GM23338 (cell line): ENCODE measurements at regions not wholly inside any gene's neighbourhood (a gene's known extent, or its start where the extent isn't known, plus 50 kb on each side); places are given as distances from the start of the nearest gene placed in this dataset.

Source experiments
- ATAC-seq: fragments of 200-7000 bp; cut with Tn5 transposase; 3 replicates; pipeline ENCODE4 v1.9.1; 2020
- DNase-seq: peaks from one replicate; pipeline ENCODE4 v3.0.0-alpha.2; 2015; ENCODE audit warnings: low spot score
- H2AFZ ChIP-seq: fragments of 200-600 bp; sonication (generic); 2 replicates; pipeline ENCODE4 v1.8.0; 2016; ENCODE audit warnings: antibody characterized with exemption, mild to moderate bottlenecking, moderate library complexity
- H3F3A ChIP-seq: fragments of 200-600 bp; sonication (generic); replicated peaks from 2 replicates; pipeline ENCODE4 v1.8.0; 2017; ENCODE audit warnings: antibody characterized with exemption, mixed run types, low read depth
- H3K27ac ChIP-seq: fragments of 200-600 bp; sonication (generic); 2 replicates; pipeline ENCODE4 v1.6.1; 2016; ENCODE audit warnings: low read depth
- H3K27me3 ChIP-seq: fragments of 200-600 bp; sonication (generic); 2 replicates; pipeline ENCODE4 v1.8.0; 2016; ENCODE audit warnings: mild to moderate bottlenecking, mixed run types, moderate library complexity; ENCODE audit not compliant: insufficient read depth
- H3K36me3 ChIP-seq: fragments of 200-600 bp; sonication (generic); 2 replicates; pipeline ENCODE4 v1.8.0; 2016; ENCODE audit warnings: mild to moderate bottlenecking; ENCODE audit not compliant: insufficient read depth
- H3K4me1 ChIP-seq: fragments of 200-600 bp; sonication (generic); 2 replicates; pipeline ENCODE4 v1.8.0; 2016; ENCODE audit warnings: mild to moderate bottlenecking, moderate library complexity; ENCODE audit not compliant: insufficient read depth
- H3K4me2 ChIP-seq: fragments of 200-600 bp; sonication (generic); 2 replicates; pipeline ENCODE4 v1.7.1; 2017; ENCODE audit warnings: mixed run types
- H3K4me3 ChIP-seq: fragments of 200-600 bp; sonication (generic); 2 replicates; pipeline ENCODE4 v1.6.1; 2016; ENCODE audit warnings: mixed run types
- H3K79me2 ChIP-seq: fragments of 200-600 bp; sonication (generic); replicated peaks from 2 replicates; pipeline ENCODE4 v1.8.0; 2017; ENCODE audit warnings: mild to moderate bottlenecking; ENCODE audit not compliant: insufficient read depth
- H3K9me2 ChIP-seq: fragments of 200-600 bp; sonication (generic); 2 replicates; pipeline ENCODE4 v1.8.0; 2017; ENCODE audit not compliant: insufficient read depth
- H4K20me1 ChIP-seq: fragments of 200-600 bp; sonication (generic); replicated peaks from 2 replicates; pipeline ENCODE4 v1.8.0; 2017; ENCODE audit warnings: mild to moderate bottlenecking; ENCODE audit not compliant: insufficient read depth
- H3K27ac Mint-ChIP-seq: 2 replicates; pipeline ENCODE4 v1.8.0; 2020; ENCODE audit warnings: inconsistent platforms, mild to moderate bottlenecking, moderate library complexity, mixed read lengths
- H3K27me3 Mint-ChIP-seq: 3 replicates; pipeline ENCODE4 v1.8.0; 2022; ENCODE audit warnings: low read depth, mild to moderate bottlenecking, moderate library complexity, mixed read lengths, inconsistent platforms; ENCODE audit not compliant: insufficient read depth, poor library complexity
- H3K36me3 Mint-ChIP-seq: 3 replicates; pipeline ENCODE4 v1.8.0; 2021; ENCODE audit warnings: low read depth, mild to moderate bottlenecking, inconsistent platforms, moderate library complexity, mixed read lengths
- H3K4me1 Mint-ChIP-seq: 3 replicates; pipeline ENCODE4 v1.8.0; 2020; ENCODE audit warnings: mild to moderate bottlenecking, inconsistent platforms, mixed read lengths
- H3K4me3 Mint-ChIP-seq: 3 replicates; pipeline ENCODE4 v1.8.0; 2021; ENCODE audit warnings: moderate library complexity, mild to moderate bottlenecking, inconsistent platforms, mixed read lengths
- H3K9me3 Mint-ChIP-seq: 3 replicates; pipeline ENCODE4 v1.8.0; 2020; ENCODE audit warnings: moderate library complexity, mild to moderate bottlenecking, inconsistent platforms, mixed read lengths
- CREB1 ChIP-seq: fragments of 250-450 bp; sonication (Bioruptor Pico); IDR thresholded peaks from 2 replicates; pipeline ENCODE4 v1.5.0; 2020; ENCODE audit warnings: low read depth, mild to moderate bottlenecking, moderate library complexity
- EZH2 ChIP-seq: fragments of 200-600 bp; sonication (generic); IDR thresholded peaks from one replicate; pipeline ENCODE4 v1.8.0; 2017; ENCODE audit warnings: antibody characterized with exemption, mild to moderate bottlenecking, low read depth; ENCODE audit not compliant: unreplicated experiment
- EZH2phosphoT487 ChIP-seq: fragments of 200-600 bp; sonication (generic); IDR thresholded peaks from one replicate; pipeline ENCODE4 v1.8.1; 2018; ENCODE audit warnings: antibody characterized with exemption; ENCODE audit not compliant: unreplicated experiment
- JUNB ChIP-seq: IDR thresholded peaks from one replicate; pipeline ENCODE4 v1.6.1; 2016; ENCODE audit warnings: antibody characterized with exemption; ENCODE audit not compliant: unreplicated experiment
- NANOG ChIP-seq: IDR thresholded peaks from 2 replicates; pipeline ENCODE4 v1.6.1; 2016; ENCODE audit warnings: antibody characterized with exemption, borderline replicate concordance
- POLR2AphosphoS5 ChIP-seq: IDR thresholded peaks from 2 replicates; pipeline ENCODE4 v1.6.1; 2016; ENCODE audit warnings: antibody characterized with exemption, low read depth
- STAT1 ChIP-seq: IDR thresholded peaks from one replicate; pipeline ENCODE4 v1.6.1; 2016; ENCODE audit warnings: antibody characterized with exemption; ENCODE audit not compliant: unreplicated experiment
- ZNF114 ChIP-seq: fragments of 250-450 bp; sonication (Bioruptor Pico); IDR thresholded peaks from 2 replicates; pipeline ENCODE4 v1.5.0; 2020; ENCODE audit warnings: mild to moderate bottlenecking, moderate library complexity
- ZNF331 ChIP-seq: fragments of 250-450 bp; sonication (Bioruptor Pico); IDR thresholded peaks from 2 replicates; pipeline ENCODE4 v1.5.0; 2020; ENCODE audit warnings: low read depth, mild to moderate bottlenecking, moderate library complexity
- TF ChIP-seq, protein P1 (sequence below): fragments of 250-450 bp; sonication (Bioruptor Pico); IDR thresholded peaks from 2 replicates; pipeline ENCODE4 v1.5.0; 2020; ENCODE audit warnings: mild to moderate bottlenecking, moderate library complexity
- TF ChIP-seq, protein P2 (sequence below), 2 experiments: fragments of 200-600 bp in 1 of 2; sonication (generic) in 1 of 2; conservative IDR thresholded peaks; 2 replicates each; pipeline versions ENCODE4 v1.5.1 to v1.6.1; 2016 to 2017; ENCODE audit warnings: antibody characterized with exemption in 2 of 2, low read depth in 2 of 2, mild to moderate bottlenecking in 2 of 2, moderate library complexity in 1 of 2
- TF ChIP-seq, protein P3 (sequence below): IDR thresholded peaks from 2 replicates; pipeline ENCODE4 v1.6.1; 2016; ENCODE audit warnings: antibody characterized with exemption
- TF ChIP-seq, protein P4 (sequence below): IDR thresholded peaks from one replicate; pipeline ENCODE4 v1.6.1; 2018; ENCODE audit warnings: antibody characterized with exemption; ENCODE audit not compliant: unreplicated experiment

DNA sequence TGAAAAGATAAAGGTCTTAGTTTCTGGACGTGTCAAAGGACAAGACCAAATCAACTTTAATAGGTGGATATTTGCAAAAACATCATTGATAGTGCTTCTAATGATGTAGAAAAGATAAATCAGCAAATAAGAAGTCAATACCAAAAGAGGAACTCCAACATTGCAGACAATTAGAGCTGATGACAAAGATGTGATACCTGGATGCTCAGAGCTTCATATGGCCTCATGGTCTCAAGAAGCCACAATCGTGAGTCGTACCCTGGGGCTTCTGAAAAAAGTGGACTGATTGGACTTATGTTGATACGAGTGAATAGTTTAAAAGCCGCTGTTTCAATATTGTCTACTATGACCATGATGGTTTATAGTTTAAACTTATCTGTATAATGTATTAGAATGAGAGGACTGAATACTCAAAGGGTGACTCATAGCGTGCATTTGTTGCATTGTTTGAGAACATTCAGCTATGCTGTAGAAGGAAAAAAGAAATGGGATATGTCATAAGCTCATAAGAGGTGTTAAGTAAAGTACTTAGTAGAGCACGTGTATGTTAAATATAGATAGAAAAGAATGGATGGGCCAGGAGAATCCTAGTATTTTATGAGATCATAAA, 54.6 kb upstream of the RIPOR2 start:
- H3F3A ChIP-seq: no peaks in the 10 kb centered on the region
- Mint-ChIP-seq H3K36me3 (peaks cover 52% of the 10 kb centered on the region), H3K27me3 (peaks cover 2% of the 10 kb centered on the region), H3K9me3 (peaks cover 50% of the 10 kb centered on the region), H3K27ac (no peak overlapping the region), H3K4me1 (peaks cover 9% of the 10 kb centered on the region), H3K4me3 (no peak overlapping the region)
- no peaks in the 10 kb centered on the region for H4K20me1 ChIP-seq
- no peak overlapping the region for H3K27ac ChIP-seq
- H3K36me3 ChIP-seq: no peaks in the 10 kb centered on the region
- H3K4me2 ChIP-seq: no peak overlapping the region
- no peak for ATAC-seq
- no peak overlapping the region for H3K4me3 ChIP-seq
- H3K79me2 ChIP-seq: no peaks in the 10 kb centered on the region
- H3K4me1 ChIP-seq: peaks cover 9% of the 10 kb centered on the region; the same call in 1 of the 2 replicates
- no peaks in the 10 kb centered on the region for H3K27me3 ChIP-seq
- no peak for DNase-seq
- TF ChIP-seq EZH2phosphoT487 (no peak), EZH2 (no peak), NANOG (no peak), STAT1 (no peak), ZNF331 (CRISPR knock-in tag) (no peak), POLR2AphosphoS5 (no peak), ZNF114 (CRISPR knock-in tag) (no peak), JUNB (no peak), CREB1 (no peak)
- TF ChIP-seq, protein P1, sequence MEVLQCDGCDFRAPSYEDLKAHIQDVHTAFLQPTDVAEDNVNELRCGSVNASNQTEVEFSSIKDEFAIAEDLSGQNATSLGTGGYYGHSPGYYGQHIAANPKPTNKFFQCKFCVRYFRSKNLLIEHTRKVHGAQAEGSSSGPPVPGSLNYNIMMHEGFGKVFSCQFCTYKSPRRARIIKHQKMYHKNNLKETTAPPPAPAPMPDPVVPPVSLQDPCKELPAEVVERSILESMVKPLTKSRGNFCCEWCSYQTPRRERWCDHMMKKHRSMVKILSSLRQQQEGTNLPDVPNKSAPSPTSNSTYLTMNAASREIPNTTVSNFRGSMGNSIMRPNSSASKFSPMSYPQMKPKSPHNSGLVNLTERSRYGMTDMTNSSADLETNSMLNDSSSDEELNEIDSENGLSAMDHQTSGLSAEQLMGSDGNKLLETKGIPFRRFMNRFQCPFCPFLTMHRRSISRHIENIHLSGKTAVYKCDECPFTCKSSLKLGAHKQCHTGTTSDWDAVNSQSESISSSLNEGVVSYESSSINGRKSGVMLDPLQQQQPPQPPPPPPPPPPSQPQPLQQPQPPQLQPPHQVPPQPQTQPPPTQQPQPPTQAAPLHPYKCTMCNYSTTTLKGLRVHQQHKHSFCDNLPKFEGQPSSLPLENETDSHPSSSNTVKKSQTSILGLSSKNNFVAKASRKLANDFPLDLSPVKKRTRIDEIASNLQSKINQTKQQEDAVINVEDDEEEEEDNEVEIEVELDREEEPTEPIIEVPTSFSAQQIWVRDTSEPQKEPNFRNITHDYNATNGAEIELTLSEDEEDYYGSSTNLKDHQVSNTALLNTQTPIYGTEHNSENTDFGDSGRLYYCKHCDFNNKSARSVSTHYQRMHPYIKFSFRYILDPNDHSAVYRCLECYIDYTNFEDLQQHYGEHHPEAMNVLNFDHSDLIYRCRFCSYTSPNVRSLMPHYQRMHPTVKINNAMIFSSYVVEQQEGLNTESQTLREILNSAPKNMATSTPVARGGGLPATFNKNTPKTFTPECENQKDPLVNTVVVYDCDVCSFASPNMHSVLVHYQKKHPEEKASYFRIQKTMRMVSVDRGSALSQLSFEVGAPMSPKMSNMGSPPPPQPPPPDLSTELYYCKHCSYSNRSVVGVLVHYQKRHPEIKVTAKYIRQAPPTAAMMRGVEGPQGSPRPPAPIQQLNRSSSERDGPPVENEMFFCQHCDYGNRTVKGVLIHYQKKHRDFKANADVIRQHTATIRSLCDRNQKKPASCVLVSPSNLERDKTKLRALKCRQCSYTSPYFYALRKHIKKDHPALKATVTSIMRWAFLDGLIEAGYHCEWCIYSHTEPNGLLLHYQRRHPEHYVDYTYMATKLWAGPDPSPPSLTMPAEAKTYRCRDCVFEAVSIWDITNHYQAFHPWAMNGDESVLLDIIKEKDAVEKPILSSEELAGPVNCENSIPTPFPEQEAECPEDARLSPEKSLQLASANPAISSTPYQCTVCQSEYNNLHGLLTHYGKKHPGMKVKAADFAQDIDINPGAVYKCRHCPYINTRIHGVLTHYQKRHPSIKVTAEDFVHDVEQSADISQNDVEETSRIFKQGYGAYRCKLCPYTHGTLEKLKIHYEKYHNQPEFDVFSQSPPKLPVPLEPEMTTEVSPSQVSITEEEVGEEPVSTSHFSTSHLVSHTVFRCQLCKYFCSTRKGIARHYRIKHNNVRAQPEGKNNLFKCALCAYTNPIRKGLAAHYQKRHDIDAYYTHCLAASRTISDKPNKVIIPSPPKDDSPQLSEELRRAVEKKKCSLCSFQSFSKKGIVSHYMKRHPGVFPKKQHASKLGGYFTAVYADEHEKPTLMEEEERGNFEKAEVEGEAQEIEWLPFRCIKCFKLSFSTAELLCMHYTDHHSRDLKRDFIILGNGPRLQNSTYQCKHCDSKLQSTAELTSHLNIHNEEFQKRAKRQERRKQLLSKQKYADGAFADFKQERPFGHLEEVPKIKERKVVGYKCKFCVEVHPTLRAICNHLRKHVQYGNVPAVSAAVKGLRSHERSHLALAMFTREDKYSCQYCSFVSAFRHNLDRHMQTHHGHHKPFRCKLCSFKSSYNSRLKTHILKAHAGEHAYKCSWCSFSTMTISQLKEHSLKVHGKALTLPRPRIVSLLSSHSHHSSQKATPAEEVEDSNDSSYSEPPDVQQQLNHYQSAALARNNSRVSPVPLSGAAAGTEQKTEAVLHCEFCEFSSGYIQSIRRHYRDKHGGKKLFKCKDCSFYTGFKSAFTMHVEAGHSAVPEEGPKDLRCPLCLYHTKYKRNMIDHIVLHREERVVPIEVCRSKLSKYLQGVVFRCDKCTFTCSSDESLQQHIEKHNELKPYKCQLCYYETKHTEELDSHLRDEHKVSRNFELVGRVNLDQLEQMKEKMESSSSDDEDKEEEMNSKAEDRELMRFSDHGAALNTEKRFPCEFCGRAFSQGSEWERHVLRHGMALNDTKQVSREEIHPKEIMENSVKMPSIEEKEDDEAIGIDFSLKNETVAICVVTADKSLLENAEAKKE (CRISPR knock-in tag): no peak
- TF ChIP-seq, protein P2, sequence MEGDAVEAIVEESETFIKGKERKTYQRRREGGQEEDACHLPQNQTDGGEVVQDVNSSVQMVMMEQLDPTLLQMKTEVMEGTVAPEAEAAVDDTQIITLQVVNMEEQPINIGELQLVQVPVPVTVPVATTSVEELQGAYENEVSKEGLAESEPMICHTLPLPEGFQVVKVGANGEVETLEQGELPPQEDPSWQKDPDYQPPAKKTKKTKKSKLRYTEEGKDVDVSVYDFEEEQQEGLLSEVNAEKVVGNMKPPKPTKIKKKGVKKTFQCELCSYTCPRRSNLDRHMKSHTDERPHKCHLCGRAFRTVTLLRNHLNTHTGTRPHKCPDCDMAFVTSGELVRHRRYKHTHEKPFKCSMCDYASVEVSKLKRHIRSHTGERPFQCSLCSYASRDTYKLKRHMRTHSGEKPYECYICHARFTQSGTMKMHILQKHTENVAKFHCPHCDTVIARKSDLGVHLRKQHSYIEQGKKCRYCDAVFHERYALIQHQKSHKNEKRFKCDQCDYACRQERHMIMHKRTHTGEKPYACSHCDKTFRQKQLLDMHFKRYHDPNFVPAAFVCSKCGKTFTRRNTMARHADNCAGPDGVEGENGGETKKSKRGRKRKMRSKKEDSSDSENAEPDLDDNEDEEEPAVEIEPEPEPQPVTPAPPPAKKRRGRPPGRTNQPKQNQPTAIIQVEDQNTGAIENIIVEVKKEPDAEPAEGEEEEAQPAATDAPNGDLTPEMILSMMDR (conservative IDR thresholded peaks at IDR 0.05; ENCODE audit: low read depth in 2 of 2): no peak
- TF ChIP-seq, protein P3, sequence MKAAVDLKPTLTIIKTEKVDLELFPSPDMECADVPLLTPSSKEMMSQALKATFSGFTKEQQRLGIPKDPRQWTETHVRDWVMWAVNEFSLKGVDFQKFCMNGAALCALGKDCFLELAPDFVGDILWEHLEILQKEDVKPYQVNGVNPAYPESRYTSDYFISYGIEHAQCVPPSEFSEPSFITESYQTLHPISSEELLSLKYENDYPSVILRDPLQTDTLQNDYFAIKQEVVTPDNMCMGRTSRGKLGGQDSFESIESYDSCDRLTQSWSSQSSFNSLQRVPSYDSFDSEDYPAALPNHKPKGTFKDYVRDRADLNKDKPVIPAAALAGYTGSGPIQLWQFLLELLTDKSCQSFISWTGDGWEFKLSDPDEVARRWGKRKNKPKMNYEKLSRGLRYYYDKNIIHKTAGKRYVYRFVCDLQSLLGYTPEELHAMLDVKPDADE: no peak
- TF ChIP-seq, protein P4, sequence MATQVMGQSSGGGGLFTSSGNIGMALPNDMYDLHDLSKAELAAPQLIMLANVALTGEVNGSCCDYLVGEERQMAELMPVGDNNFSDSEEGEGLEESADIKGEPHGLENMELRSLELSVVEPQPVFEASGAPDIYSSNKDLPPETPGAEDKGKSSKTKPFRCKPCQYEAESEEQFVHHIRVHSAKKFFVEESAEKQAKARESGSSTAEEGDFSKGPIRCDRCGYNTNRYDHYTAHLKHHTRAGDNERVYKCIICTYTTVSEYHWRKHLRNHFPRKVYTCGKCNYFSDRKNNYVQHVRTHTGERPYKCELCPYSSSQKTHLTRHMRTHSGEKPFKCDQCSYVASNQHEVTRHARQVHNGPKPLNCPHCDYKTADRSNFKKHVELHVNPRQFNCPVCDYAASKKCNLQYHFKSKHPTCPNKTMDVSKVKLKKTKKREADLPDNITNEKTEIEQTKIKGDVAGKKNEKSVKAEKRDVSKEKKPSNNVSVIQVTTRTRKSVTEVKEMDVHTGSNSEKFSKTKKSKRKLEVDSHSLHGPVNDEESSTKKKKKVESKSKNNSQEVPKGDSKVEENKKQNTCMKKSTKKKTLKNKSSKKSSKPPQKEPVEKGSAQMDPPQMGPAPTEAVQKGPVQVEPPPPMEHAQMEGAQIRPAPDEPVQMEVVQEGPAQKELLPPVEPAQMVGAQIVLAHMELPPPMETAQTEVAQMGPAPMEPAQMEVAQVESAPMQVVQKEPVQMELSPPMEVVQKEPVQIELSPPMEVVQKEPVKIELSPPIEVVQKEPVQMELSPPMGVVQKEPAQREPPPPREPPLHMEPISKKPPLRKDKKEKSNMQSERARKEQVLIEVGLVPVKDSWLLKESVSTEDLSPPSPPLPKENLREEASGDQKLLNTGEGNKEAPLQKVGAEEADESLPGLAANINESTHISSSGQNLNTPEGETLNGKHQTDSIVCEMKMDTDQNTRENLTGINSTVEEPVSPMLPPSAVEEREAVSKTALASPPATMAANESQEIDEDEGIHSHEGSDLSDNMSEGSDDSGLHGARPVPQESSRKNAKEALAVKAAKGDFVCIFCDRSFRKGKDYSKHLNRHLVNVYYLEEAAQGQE: no peak
- 0 out of 2 replicates have a peak, but pooled peaks cover 3% of the 10 kb centered on the region for H3K9me2 ChIP-seq
- H2AFZ ChIP-seq: no peak overlapping the region
